ENCODE measurements at regions not wholly inside any gene's neighbourhood (a gene's known extent, or its start where the extent isn't known, plus 50 kb on each side); places are given as distances from the start of the nearest gene placed in this dataset.

GRCh38 chr18:44090453-44090852 lies 590.2 kb upstream of the SETBP1 start:
- no peak for ATAC-seq

- no peak for ATAC-seq
Observed at GRCh38 chr18:44093253-44093652, 587.4 kb upstream of the SETBP1 start.

- ATAC-seq = no peak
Observed at GRCh38 chr18:44096016-44096415, 584.7 kb upstream of the SETBP1 start.

GRCh38 chr18:44098551-44099098 lies 582.1 kb upstream of the SETBP1 start:
- ATAC-seq = no peak

GRCh38 chr18:44107187-44107586 lies 573.5 kb upstream of the SETBP1 start:
- ATAC-seq = no peak

- ATAC-seq = no peak
Observed at GRCh38 chr18:44111337-44111736, 569.4 kb upstream of the SETBP1 start.

GRCh38 chr18:44117821-44118220 lies 562.9 kb upstream of the SETBP1 start:
- no peak for ATAC-seq

GRCh38 chr18:44119607-44120006 lies 561.1 kb upstream of the SETBP1 start:
- ATAC-seq = no peak

GRCh38 chr18:44123743-44124142 lies 556.9 kb upstream of the SETBP1 start:
- no peak for ATAC-seq

- ATAC-seq = no peak
Observed at GRCh38 chr18:44125446-44125845, 555.2 kb upstream of the SETBP1 start.

GRCh38 chr18:44126598-44126997 lies 554.1 kb upstream of the SETBP1 start:
- no peak for ATAC-seq

GRCh38 chr18:44128365-44128764 lies 552.3 kb upstream of the SETBP1 start:
- ATAC-seq = no peak

- no peak for ATAC-seq
Observed at GRCh38 chr18:44130376-44130942, 550.2 kb upstream of the SETBP1 start.

- no peak for ATAC-seq
Observed at GRCh38 chr18:44133483-44133882, 547.2 kb upstream of the SETBP1 start.

GRCh38 chr18:44134447-44134846 lies 546.2 kb upstream of the SETBP1 start:
- ATAC-seq = no peak

- ATAC-seq = no peak
Observed at GRCh38 chr18:44135741-44136140, 544.9 kb upstream of the SETBP1 start.

- no peak for ATAC-seq
Observed at GRCh38 chr18:44136326-44136725, 544.4 kb upstream of the SETBP1 start.

- ATAC-seq = no peak
Observed at GRCh38 chr18:44143072-44143471, 537.6 kb upstream of the SETBP1 start.

- no peak for ATAC-seq
Observed at GRCh38 chr18:44149706-44150105, 531.0 kb upstream of the SETBP1 start.

- no peak for ATAC-seq
Observed at GRCh38 chr18:44153981-44154380, 526.7 kb upstream of the SETBP1 start.

- ATAC-seq = no peak
Observed at GRCh38 chr18:44156126-44156525, 524.6 kb upstream of the SETBP1 start.

- no peak for ATAC-seq
Observed at GRCh38 chr18:44156776-44157335, 523.8 kb upstream of the SETBP1 start.

- ATAC-seq = no peak
Observed at GRCh38 chr18:44170208-44170880, 510.3 kb upstream of the SETBP1 start.

- ATAC-seq = no peak
Observed at GRCh38 chr18:44171301-44171700, 509.4 kb upstream of the SETBP1 start.
